ENCODE measurements at regions not wholly inside any gene's neighbourhood (a gene's known extent, or its start where the extent isn't known, plus 50 kb on each side); places are given as distances from the start of the nearest gene placed in this dataset.

GRCh38 chr18:29018976-29019375, 842.0 kb upstream of the CDH2 start:
- Histone ChIP-seq H3K4me1 (ENCODE audit: low read depth) (no peaks in the 10 kb centered on the region), H3K36me3 (ENCODE audit: low read depth) (no peaks in the 10 kb centered on the region), H3K4me3 (no peak overlapping the region), H3K9me3 (no peaks in the 10 kb centered on the region)
- ATAC-seq, result no peak
- intact Hi-C loops (cut with DNase I, micrococcal nuclease), result no loop called here
- no peak for DNase-seq
- TF ChIP-seq, protein P1, sequence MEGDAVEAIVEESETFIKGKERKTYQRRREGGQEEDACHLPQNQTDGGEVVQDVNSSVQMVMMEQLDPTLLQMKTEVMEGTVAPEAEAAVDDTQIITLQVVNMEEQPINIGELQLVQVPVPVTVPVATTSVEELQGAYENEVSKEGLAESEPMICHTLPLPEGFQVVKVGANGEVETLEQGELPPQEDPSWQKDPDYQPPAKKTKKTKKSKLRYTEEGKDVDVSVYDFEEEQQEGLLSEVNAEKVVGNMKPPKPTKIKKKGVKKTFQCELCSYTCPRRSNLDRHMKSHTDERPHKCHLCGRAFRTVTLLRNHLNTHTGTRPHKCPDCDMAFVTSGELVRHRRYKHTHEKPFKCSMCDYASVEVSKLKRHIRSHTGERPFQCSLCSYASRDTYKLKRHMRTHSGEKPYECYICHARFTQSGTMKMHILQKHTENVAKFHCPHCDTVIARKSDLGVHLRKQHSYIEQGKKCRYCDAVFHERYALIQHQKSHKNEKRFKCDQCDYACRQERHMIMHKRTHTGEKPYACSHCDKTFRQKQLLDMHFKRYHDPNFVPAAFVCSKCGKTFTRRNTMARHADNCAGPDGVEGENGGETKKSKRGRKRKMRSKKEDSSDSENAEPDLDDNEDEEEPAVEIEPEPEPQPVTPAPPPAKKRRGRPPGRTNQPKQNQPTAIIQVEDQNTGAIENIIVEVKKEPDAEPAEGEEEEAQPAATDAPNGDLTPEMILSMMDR (IDR thresholded peaks at IDR 0.05), result no peak

DNA sequence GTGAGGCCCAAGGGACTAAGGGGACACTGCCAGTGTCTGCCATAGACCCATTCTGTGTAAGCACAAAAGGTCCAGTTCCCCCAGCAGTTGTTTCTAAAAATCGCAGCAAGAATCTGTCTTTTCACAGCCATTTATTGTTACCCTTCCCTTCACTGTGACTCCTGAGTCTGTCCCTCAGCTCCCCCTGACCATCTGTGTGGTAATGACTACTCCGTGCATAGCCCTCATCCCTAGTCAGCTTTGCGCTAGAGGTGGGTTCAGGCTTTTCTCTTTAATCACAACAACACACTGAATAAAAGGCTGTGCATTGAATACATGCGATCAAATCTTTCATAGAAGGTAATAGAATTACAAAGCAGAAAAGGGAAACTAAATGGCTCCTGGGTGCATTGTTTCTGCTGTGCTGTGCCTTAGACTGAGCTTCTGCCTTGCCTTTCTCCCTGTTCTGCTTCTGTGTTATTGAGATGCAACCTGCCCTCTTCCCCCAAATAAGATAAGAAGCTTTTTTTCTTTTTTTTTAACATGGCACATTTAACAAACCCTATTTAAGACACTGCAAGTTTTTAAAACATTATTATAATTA, 836.0 kb upstream of the CDH2 start:
- no peak for ATAC-seq
- DNase-seq, result no peak
- no peaks in the 10 kb centered on the region for H3K4me1 ChIP-seq (ENCODE audit: low read depth)
- H3K36me3 ChIP-seq (ENCODE audit: low read depth), result no peaks in the 10 kb centered on the region
- no peak overlapping the region for H3K4me3 ChIP-seq
- intact Hi-C loops (cut with DNase I, micrococcal nuclease), result no loop called here
- H3K9me3 ChIP-seq, result peaks cover 26% of the 10 kb centered on the region
- TF ChIP-seq, protein P1 (IDR thresholded peaks at IDR 0.05), result no peak

DNA sequence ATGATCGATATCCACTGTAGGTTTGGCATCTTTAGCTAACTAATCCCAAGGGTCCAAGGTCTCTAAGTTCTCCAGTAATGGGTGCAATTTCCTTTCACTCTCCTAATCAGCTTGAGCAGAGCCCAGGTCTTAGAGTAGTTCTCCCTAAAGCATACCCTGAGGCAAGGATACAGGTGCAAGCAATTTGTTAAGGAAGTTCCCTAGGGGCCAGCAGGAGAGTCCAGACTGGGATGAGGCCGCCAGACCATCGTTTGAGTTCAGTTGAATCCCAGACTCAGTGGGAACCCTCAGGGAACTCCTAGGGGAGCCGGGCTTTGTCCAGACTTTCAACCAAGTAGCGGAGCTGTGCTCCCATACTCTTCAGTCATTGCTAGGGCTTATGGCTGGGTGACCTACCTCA, 835.4 kb upstream of the CDH2 start:
- ATAC-seq (no peak), DNase-seq (no peak)
- Histone ChIP-seq H3K36me3 (ENCODE audit: low read depth) (no peaks in the 10 kb centered on the region), H3K4me1 (ENCODE audit: low read depth) (no peaks in the 10 kb centered on the region), H3K4me3 (no peak overlapping the region), H3K9me3 (peaks cover 31% of the 10 kb centered on the region)
- TF ChIP-seq, protein P1 (IDR thresholded peaks at IDR 0.05), result no peak
- intact Hi-C loops (cut with DNase I, micrococcal nuclease), result no loop called here

DNA sequence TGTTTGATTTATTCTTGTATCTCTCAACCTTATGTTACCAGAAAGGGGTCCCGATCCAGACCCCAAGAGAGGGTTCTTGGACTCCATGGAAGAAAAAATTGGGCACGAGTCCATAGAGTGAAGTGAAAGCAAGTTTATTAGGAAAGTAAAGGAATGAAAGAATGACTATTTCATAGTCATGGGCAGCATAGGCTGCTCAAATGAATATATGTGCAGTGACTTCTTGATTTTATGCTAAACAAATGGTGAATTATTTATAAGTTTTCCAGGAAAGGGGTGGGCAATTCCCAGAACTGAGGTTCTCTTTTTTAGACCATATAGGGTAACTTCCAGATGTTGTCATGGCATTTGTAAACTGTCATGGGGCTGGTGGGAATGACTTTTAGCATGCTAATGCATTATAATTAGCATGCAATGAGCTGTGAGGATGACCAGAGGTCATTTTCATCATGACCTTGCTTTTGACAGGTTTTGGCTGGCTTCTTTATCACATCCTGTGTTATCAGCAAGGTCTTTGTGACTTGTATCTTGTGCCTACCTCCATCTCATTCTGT, 832.4 kb upstream of the CDH2 start:
- Histone ChIP-seq H3K9me3 (peaks cover 31% of the 10 kb centered on the region), H3K4me1 (ENCODE audit: low read depth) (no peaks in the 10 kb centered on the region), H3K4me3 (no peak overlapping the region), H3K36me3 (ENCODE audit: low read depth) (no peaks in the 10 kb centered on the region)
- intact Hi-C loops (cut with DNase I, micrococcal nuclease), result no loop called here
- no peak for ATAC-seq
- TF ChIP-seq, protein P1 (IDR thresholded peaks at IDR 0.05), result no peak
- DNase-seq, result no peak

DNA sequence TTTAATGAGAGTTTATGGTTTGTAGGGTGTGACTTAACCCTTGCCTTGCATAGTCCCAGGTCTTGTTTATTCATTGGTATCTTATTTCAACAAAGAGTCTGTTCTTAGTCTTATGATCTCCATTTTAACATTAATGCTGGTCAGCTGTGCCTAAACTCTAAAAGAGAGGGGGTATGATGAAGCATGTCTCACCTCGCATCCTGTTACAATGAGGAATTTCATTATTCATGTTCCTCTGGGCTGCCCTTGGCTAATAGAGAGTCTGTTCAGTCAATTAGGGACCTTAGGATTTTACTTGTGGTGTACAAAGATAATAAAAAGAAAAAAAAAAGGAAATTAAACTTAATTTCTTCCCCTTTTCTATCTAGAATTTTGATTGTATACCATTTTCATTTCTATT, 831.9 kb upstream of the CDH2 start:
- no peaks in the 10 kb centered on the region for H3K36me3 ChIP-seq (ENCODE audit: low read depth)
- intact Hi-C loops (cut with DNase I, micrococcal nuclease), result no loop called here
- DNase-seq (no peak), ATAC-seq (no peak)
- TF ChIP-seq, protein P1 (IDR thresholded peaks at IDR 0.05), result no peak
- H3K4me1 ChIP-seq (ENCODE audit: low read depth), result no peaks in the 10 kb centered on the region
- peaks cover 30% of the 10 kb centered on the region for H3K9me3 ChIP-seq
- H3K4me3 ChIP-seq, result no peak overlapping the region

Data from mucosa of descending colon (tissue), 3 donors.